ENCODE measurements at regions not wholly inside any gene's neighbourhood (a gene's known extent, or its start where the extent isn't known, plus 50 kb on each side); places are given as distances from the start of the nearest gene placed in this dataset.

DNA sequence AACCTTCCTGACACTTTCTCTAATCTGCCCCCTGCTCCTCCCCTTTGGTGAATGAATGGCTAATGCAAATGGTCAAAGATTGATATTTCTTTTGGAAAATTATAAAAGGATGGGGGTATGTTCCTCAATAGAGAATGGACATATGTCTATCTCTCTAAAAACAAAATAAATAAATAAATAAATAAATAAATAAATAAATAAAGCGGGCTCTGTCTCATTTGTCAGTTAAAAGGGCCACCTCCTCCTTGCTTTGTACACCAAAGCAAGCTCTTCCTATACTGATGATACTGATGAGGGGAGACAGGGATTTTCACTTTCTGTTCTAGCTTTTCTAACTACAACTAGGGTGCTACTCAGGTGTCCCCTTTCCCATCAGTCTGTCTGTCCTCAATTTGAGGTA, 135.5 kb upstream of the SPACA1 start:
- H2BK20ac ChIP-seq (ENCODE audit: low read depth, low read length, poor library complexity, severe bottlenecking), result no peak overlapping the region
- Mint-ChIP-seq H3K36me3 (ENCODE audit: insufficient read depth in 1 of 3, low read depth in 3 of 3) (peaks cover 2 to 11% (median 8%) of the 10 kb centered on the region in 3 experiments; a peak in 3 of 7 replicates), H3K27me3 (ENCODE audit: low read depth) (no peaks in the 10 kb centered on the region; the same call in 1 of the 2 replicates), H3K9me3 (peaks cover 5 to 7% of the 10 kb centered on the region in 2 experiments; a peak in 4 of 5 replicates), H3K27ac (no peak overlapping the region), H3K4me1 (peaks cover 20 to 28% of the 10 kb centered on the region in 2 experiments), H3K4me3 (no peak overlapping the region)
- no peak overlapping the region for H2BK15ac ChIP-seq (ENCODE audit: low read depth, low read length)
- H3K79me1 ChIP-seq (ENCODE audit: insufficient read depth, low read depth, low read length, poor library complexity, severe bottlenecking), result no peaks in the 10 kb centered on the region
- no peak overlapping the region for H3K9ac ChIP-seq (ENCODE audit: extremely low read depth, insufficient read length, low read length)
- H4K8ac ChIP-seq (replicated peaks; ENCODE audit: insufficient read length, low read depth, low read length), result no peak overlapping the region
- H2AFZ ChIP-seq (ENCODE audit: low read length), result no peak overlapping the region
- no peak overlapping the region for H4K91ac ChIP-seq (ENCODE audit: insufficient read length, low read depth, low read length)
- no CpG with 5 or more reads among the region's 1 CpG for WGBS (ENCODE audit: extremely low coverage, insufficient read length, low lambda C conversion rate)
- DNase-seq, result no peak
- no peaks in the 10 kb centered on the region for H3K9me3 ChIP-seq (ENCODE audit: control insufficient read depth, low read depth, low read length)
- no peak overlapping the region for H3K14ac ChIP-seq (ENCODE audit: insufficient read depth, low read length)
- H2BK12ac ChIP-seq (ENCODE audit: insufficient read length, low read depth, low read length), result no peak overlapping the region
- H3T11ph ChIP-seq (ENCODE audit: low read length), result no peak overlapping the region
- no peak overlapping the region for H3K23ac ChIP-seq (ENCODE audit: insufficient read length, low read depth, low read length)
- no peak overlapping the region for H3K27ac ChIP-seq (ENCODE audit: insufficient read length, low read depth, low read length)
- no peak overlapping the region for H4K5ac ChIP-seq (ENCODE audit: insufficient read length, low read depth, low read length)
- no peaks in the 10 kb centered on the region for H3K79me2 ChIP-seq (ENCODE audit: insufficient read depth, low read length)
- no peak overlapping the region for H3K4me2 ChIP-seq (ENCODE audit: insufficient read depth, insufficient read length, low read length)
- H2AK5ac ChIP-seq (ENCODE audit: insufficient read length, low read length), result no peak overlapping the region
- H2BK5ac ChIP-seq (ENCODE audit: insufficient read length, low read length), result no peak overlapping the region
- TF ChIP-seq, protein P1, sequence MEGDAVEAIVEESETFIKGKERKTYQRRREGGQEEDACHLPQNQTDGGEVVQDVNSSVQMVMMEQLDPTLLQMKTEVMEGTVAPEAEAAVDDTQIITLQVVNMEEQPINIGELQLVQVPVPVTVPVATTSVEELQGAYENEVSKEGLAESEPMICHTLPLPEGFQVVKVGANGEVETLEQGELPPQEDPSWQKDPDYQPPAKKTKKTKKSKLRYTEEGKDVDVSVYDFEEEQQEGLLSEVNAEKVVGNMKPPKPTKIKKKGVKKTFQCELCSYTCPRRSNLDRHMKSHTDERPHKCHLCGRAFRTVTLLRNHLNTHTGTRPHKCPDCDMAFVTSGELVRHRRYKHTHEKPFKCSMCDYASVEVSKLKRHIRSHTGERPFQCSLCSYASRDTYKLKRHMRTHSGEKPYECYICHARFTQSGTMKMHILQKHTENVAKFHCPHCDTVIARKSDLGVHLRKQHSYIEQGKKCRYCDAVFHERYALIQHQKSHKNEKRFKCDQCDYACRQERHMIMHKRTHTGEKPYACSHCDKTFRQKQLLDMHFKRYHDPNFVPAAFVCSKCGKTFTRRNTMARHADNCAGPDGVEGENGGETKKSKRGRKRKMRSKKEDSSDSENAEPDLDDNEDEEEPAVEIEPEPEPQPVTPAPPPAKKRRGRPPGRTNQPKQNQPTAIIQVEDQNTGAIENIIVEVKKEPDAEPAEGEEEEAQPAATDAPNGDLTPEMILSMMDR (conservative IDR thresholded peaks at IDR 0.05), result no peak
- no peaks in the 10 kb centered on the region for H3K23me2 ChIP-seq (ENCODE audit: insufficient read length, low read depth, low read length, poor library complexity, severe bottlenecking)
- peaks cover 1% of the 10 kb centered on the region; the same call in 1 of the 2 replicates for H3K4me1 ChIP-seq (ENCODE audit: insufficient read depth, low read length)
- H3K4ac ChIP-seq (ENCODE audit: low read depth, low read length), result no peak overlapping the region
- no peak overlapping the region for H2BK120ac ChIP-seq (ENCODE audit: low read depth, low read length, poor library complexity, severe bottlenecking)
- H3K18ac ChIP-seq (ENCODE audit: insufficient read length, low read depth, low read length), result no peak overlapping the region
- no peak overlapping the region for H3K56ac ChIP-seq (ENCODE audit: insufficient read length, low read depth, low read length)
- H3K27me3 ChIP-seq (ENCODE audit: insufficient read depth, low read length), result no peaks in the 10 kb centered on the region
- no peaks in the 10 kb centered on the region for H4K20me1 ChIP-seq (ENCODE audit: control insufficient read depth, insufficient read depth, insufficient read length)
